AG10803 (cell line): ENCODE measurements at regions not wholly inside any gene's neighbourhood (a gene's known extent, or its start where the extent isn't known, plus 50 kb on each side); places are given as distances from the start of the nearest gene placed in this dataset.

Experiments used
- DNase-seq: peaks from one replicate; pipeline ENCODE4 v3.0.0; 2010; ENCODE audit warnings: low read depth
- H3K4me3 ChIP-seq: 2 replicates; pipeline ENCODE4 v1.5.1; 2011; ENCODE audit warnings: mild to moderate bottlenecking, low read length, control low read depth
- TF ChIP-seq, protein P1 (sequence below): conservative IDR thresholded peaks from 2 replicates; pipeline ENCODE4 v1.5.1; 2011; ENCODE audit warnings: mild to moderate bottlenecking, low read length, control low read depth, inconsistent platforms

DNA sequence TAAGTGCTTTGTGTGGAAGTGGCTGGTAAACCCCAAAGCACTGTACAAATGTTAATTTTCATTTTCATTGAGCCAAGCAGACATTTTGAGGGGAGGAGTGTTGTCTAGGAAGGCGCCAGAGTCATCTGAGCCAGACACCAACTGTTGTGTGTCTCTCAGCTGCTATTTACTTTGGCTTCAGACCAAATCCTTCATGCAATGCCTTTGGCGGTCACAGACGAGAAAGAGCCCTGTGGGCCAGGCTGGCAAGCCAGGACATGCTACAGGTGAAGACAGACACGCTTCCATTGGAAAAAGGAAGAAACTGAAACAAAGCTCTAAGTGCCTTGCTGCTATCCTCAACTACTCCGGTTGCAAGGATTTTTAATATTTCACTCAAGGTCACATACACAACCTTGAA lies 115.4 kb upstream of the CDC42EP3 start:
- TF ChIP-seq, protein P1, sequence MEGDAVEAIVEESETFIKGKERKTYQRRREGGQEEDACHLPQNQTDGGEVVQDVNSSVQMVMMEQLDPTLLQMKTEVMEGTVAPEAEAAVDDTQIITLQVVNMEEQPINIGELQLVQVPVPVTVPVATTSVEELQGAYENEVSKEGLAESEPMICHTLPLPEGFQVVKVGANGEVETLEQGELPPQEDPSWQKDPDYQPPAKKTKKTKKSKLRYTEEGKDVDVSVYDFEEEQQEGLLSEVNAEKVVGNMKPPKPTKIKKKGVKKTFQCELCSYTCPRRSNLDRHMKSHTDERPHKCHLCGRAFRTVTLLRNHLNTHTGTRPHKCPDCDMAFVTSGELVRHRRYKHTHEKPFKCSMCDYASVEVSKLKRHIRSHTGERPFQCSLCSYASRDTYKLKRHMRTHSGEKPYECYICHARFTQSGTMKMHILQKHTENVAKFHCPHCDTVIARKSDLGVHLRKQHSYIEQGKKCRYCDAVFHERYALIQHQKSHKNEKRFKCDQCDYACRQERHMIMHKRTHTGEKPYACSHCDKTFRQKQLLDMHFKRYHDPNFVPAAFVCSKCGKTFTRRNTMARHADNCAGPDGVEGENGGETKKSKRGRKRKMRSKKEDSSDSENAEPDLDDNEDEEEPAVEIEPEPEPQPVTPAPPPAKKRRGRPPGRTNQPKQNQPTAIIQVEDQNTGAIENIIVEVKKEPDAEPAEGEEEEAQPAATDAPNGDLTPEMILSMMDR, result no peak
- H3K4me3 ChIP-seq, result no peak overlapping the region
- no peak for DNase-seq

DNA sequence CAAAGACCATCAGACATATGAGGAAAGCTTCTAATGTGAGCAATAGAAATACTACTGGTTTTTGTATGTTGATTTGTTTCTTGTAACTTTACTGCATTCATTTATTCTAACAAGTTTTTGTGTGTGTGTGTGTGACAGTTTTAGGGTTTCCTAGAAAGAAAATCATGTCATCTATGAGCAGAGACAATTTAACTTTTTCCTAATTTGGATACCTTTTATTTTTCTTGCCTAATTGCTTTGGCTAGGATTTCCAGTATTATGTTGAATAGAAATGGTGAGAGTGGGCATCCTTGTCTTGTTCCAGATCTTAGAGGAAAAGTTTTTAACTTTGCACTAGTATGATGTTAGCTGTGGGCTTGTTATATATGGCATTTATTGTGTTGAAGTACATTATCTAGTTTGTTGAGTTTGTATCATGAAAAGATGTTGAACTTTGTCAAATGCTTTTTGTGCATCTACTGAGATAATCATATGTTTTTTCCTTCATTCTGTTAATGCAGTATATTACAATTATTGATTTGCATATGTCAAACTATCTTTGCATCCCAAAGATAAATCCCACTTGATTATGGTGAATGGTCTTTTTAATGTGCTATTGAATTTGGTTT lies 117.3 kb upstream of the CDC42EP3 start:
- H3K4me3 ChIP-seq, result no peak overlapping the region
- no peak for DNase-seq
- TF ChIP-seq, protein P1, result no peak

DNA sequence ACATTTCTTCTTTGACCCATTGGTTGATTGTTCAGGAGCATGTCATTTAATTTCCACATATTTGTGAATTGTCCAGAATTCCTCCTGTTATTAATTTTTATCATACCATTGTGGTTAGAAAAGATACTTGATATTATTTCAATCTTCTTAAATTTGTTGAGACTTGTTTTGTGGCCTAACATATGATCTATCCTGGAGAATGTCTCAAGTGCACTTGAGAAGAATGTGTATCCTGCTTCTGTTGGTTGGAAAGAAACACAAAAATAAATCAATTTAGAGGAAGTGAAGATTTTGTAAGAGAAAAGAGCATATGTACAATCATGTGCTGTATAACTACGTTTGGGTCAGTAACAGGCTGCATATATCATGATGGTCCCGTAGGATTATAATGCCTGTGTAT lies 118.6 kb upstream of the CDC42EP3 start:
- DNase-seq, result peak; percentile 89
- TF ChIP-seq, protein P1, result no peak
- no peak overlapping the region for H3K4me3 ChIP-seq

DNA sequence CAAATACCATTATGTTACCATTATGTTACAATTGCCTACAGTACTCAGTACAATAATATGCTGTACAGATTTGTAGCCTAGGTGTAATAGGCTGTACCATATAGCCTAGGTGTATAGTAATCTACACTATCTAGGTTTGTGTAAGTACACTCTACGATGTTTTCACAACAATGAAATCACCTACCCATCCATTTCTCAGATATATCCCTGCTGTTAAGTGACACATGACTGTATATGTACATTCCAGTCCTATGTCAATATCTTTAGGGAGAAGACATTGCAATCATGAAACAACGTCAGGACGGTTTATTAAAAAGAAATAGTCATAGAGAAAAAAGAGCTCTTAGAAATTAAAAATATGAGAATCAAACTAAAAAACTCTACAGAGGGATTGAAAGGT lies 119.0 kb upstream of the CDC42EP3 start:
- TF ChIP-seq, protein P1, result no peak
- H3K4me3 ChIP-seq, result no peak overlapping the region
- DNase-seq, result no peak

DNA sequence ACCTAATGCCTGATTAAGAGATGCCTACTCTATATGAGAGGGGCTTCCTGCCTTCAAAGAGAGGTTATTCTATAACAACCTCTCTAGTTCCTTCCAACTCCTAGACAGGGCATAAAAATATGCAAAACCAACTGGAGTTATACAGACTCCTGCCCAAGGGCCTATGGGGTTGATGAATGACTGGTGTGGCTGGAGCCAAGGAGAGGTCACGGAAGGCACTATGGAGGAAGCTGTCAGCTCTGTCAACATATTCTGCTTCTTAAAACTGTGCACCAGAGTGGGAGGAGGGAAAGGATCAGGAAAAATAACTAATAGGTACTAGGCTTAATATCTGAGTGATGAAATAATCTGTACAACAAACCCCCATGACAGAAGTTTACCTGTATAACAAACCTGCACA lies 120.9 kb upstream of the CDC42EP3 start:
- TF ChIP-seq, protein P1, result no peak
- DNase-seq, result no peak
- H3K4me3 ChIP-seq, result no peak overlapping the region

DNA sequence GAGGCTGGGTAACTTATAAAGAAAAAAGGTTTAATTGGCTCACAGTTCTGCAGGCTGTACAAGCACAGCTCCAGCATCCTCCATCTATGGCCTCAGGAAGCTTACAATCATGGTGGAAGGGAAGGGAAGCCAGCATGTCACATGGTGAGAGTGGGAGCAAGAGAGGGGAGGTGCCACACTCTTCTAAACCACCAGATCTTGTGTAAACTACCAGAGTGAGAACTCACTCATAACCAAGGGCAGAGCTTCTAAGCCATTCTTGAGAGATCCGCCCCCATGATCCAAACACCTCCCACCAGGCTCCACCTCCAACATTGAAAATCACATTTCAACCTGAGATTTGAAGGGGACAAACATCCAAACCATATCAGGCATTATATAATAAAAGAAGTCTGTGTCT lies 121.6 kb upstream of the CDC42EP3 start:
- TF ChIP-seq, protein P1, result no peak
- DNase-seq, result no peak
- H3K4me3 ChIP-seq, result no peak overlapping the region

DNA sequence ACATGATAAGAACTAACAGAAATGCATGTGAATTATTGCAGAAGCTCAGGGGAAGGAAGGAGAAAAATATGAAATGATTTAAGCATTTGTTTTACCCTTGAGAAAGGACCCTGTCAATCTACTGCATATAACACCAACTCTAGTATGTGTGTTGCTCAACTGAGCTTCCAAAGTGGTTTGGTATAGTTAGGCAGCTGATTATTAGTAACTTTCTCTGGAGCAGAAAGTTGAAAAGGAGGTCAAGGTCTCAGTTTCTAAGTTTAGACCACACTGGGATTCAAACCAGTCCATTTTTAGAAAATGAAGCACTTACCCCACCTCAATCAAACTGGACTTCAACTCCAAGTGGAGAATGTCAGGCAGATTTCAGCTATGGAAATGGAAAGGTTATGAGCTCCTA lies 123.3 kb upstream of the CDC42EP3 start:
- TF ChIP-seq, protein P1, result no peak
- H3K4me3 ChIP-seq, result no peak overlapping the region
- peak; percentile 56 for DNase-seq
